DND-41 (cell line): ENCODE measurements at regions not wholly inside any gene's neighbourhood (a gene's known extent, or its start where the extent isn't known, plus 50 kb on each side); places are given as distances from the start of the nearest gene placed in this dataset.

Experiments
- ATAC-seq: fragments of 200-7000 bp; cut with Tn5 transposase; 3 replicates; pipeline ENCODE4 v1.9.1; 2021; ENCODE audit warnings: low read depth; ENCODE audit not compliant: insufficient read depth
- DNase-seq: peaks from one replicate; pipeline ENCODE4 v3.0.0-alpha.2; 2020
- H2AFZ ChIP-seq: 2 replicates; pipeline ENCODE4 v1.6.0; 2012; ENCODE audit warnings: low read depth, low read length
- H3K27ac ChIP-seq: 2 replicates; pipeline ENCODE4 v1.5.1; 2012; ENCODE audit warnings: low read length, inconsistent platforms
- H3K27me3 ChIP-seq: fragments of 200-600 bp; sonication (generic); 2 replicates; pipeline ENCODE4 v1.6.0; 2012; ENCODE audit warnings: low read length, mild to moderate bottlenecking, inconsistent platforms; ENCODE audit not compliant: insufficient read depth, poor library complexity
- H3K36me3 ChIP-seq: 2 replicates; pipeline ENCODE4 v1.5.1; 2012; ENCODE audit warnings: low read length, inconsistent platforms; ENCODE audit not compliant: insufficient read depth
- H3K4me1 ChIP-seq: 2 replicates; pipeline ENCODE4 v1.5.1; 2012; ENCODE audit warnings: mild to moderate bottlenecking, low read length; ENCODE audit not compliant: insufficient read depth
- H3K4me2 ChIP-seq: 2 replicates; pipeline ENCODE4 v1.6.0; 2012; ENCODE audit warnings: mild to moderate bottlenecking, moderate library complexity, low read length, inconsistent platforms; ENCODE audit not compliant: insufficient read depth
- H3K4me3 ChIP-seq, 2 experiments: fragments of 200-600 bp in 1 of 2; shearing (Covaris generic) in 1 of 2; 2 replicates each; pipeline ENCODE4 v1.5.1; 2012 to 2016; ENCODE audit warnings: inconsistent platforms in 2 of 2, low read length in 2 of 2, mild to moderate bottlenecking in 2 of 2, low read depth in 1 of 2, moderate library complexity in 1 of 2
- H3K79me2 ChIP-seq: 2 replicates; pipeline ENCODE4 v1.6.0; 2012; ENCODE audit warnings: low read length, inconsistent platforms; ENCODE audit not compliant: insufficient read depth
- H3K9ac ChIP-seq: 2 replicates; pipeline ENCODE4 v1.6.0; 2012; ENCODE audit warnings: low read depth, mild to moderate bottlenecking, inconsistent platforms, low read length, moderate library complexity
- H3K9me3 ChIP-seq: 2 replicates; pipeline ENCODE4 v1.5.1; 2012; ENCODE audit warnings: low read length, moderate library complexity, mild to moderate bottlenecking, inconsistent platforms; ENCODE audit not compliant: insufficient read depth, severe bottlenecking
- H4K20me1 ChIP-seq: 2 replicates; pipeline ENCODE4 v1.6.0; 2012; ENCODE audit warnings: low read length; ENCODE audit not compliant: insufficient read depth
- EZH2 ChIP-seq: IDR thresholded peaks from 3 replicates; pipeline ENCODE4 v1.6.1; 2012; ENCODE audit warnings: borderline replicate concordance, low read depth, mild to moderate bottlenecking, moderate library complexity, low read length, inconsistent platforms; ENCODE audit not compliant: severe bottlenecking
- TF ChIP-seq, protein P1 (sequence below): IDR thresholded peaks from 2 replicates; pipeline ENCODE4 v1.5.1; 2012; ENCODE audit warnings: borderline replicate concordance, low read length, moderate library complexity, mild to moderate bottlenecking; ENCODE audit not compliant: poor library complexity, severe bottlenecking; ENCODE audit errors: extremely low read depth

DNA sequence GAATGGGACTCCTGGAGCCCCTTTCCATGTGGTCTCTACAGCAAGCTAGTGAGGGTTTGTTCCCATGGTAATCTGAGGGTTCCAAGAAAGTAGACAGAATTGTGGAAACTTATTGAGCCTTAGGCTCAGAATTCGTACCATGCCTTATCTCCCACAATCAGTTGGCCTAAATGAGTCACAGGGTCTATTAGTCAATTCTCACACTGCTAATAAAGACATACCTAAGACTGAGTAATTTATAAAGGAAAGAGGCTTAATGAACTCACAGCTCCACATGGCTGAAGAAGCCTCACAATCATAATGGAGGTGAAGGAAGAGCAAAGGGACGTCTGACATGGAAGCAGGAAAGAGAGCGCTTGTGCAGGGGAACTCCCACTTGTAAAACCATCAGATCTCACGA is 106.6 kb upstream of the CXADR start:
- H3K4me3 ChIP-seq: no peak overlapping the region
- no peaks in the 10 kb centered on the region for H3K9me3 ChIP-seq
- no peaks in the 10 kb centered on the region for H3K79me2 ChIP-seq
- H3K9ac ChIP-seq: no peak overlapping the region
- ATAC-seq (no peak), DNase-seq (no peak)
- H3K27ac ChIP-seq: no peak overlapping the region
- H3K4me2 ChIP-seq: no peak overlapping the region
- H4K20me1 ChIP-seq: no peaks in the 10 kb centered on the region
- no peaks in the 10 kb centered on the region for H3K36me3 ChIP-seq
- no peaks in the 10 kb centered on the region for H3K4me1 ChIP-seq
- no peak overlapping the region for H2AFZ ChIP-seq
- H3K27me3 ChIP-seq: no peaks in the 10 kb centered on the region
- TF ChIP-seq, protein P1, sequence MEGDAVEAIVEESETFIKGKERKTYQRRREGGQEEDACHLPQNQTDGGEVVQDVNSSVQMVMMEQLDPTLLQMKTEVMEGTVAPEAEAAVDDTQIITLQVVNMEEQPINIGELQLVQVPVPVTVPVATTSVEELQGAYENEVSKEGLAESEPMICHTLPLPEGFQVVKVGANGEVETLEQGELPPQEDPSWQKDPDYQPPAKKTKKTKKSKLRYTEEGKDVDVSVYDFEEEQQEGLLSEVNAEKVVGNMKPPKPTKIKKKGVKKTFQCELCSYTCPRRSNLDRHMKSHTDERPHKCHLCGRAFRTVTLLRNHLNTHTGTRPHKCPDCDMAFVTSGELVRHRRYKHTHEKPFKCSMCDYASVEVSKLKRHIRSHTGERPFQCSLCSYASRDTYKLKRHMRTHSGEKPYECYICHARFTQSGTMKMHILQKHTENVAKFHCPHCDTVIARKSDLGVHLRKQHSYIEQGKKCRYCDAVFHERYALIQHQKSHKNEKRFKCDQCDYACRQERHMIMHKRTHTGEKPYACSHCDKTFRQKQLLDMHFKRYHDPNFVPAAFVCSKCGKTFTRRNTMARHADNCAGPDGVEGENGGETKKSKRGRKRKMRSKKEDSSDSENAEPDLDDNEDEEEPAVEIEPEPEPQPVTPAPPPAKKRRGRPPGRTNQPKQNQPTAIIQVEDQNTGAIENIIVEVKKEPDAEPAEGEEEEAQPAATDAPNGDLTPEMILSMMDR: no peak
- no peak for TF ChIP-seq EZH2

DNA sequence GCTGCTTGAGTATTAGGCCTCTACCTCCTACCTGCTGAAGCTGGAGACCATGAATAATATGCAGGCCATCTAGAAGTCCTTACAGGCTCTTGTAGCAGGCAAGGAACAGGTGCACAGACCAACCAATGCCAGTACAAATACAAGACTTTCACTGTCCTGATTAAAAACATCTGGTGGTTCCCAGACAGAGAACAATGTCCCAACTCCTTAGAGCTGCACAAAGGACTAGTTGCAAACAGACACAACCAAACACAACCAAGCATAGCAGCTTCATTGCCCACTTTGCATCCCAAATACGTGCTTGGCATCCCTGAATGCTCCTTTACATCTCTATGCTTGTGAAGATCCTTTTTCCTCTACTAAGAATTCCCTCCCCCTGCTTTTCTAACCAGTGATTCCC is 98.1 kb upstream of the CXADR start:
- Histone ChIP-seq H3K4me3 (no peak overlapping the region), H3K27me3 (no peaks in the 10 kb centered on the region), H4K20me1 (no peaks in the 10 kb centered on the region), H3K4me1 (no peaks in the 10 kb centered on the region), H3K36me3 (no peaks in the 10 kb centered on the region), H3K79me2 (no peaks in the 10 kb centered on the region), H3K9ac (no peak overlapping the region), H3K9me3 (no peaks in the 10 kb centered on the region), H3K27ac (no peak overlapping the region), H2AFZ (no peak overlapping the region), H3K4me2 (no peak overlapping the region)
- ATAC-seq (no peak), DNase-seq (no peak)
- TF ChIP-seq, protein P1: no peak
- TF ChIP-seq EZH2: no peak

DNA sequence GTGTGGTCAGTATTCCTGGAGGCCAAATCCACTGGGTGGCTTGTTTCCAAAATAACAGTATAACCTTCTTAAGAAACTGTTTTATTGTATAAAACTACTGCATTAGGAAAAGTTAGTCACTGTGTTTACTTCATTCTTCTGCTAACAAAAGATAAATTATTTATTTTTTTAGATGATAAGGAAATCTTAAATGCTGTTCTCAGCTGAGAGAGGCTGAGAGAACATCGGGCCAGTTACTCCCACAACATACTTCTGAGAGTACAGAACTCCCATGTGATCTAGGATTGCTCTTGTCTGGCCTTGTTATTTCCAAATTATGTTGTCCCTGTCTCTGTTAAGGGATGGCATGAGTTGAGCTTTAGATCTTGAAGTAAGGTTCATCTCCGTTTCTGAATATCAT is 96.7 kb upstream of the CXADR start:
- TF ChIP-seq, protein P1: no peak
- no peak overlapping the region for H3K4me3 ChIP-seq
- H3K4me1 ChIP-seq: no peaks in the 10 kb centered on the region
- H3K4me2 ChIP-seq: no peak overlapping the region
- ATAC-seq (no peak), DNase-seq (no peak)
- no peaks in the 10 kb centered on the region for H3K9me3 ChIP-seq
- H4K20me1 ChIP-seq: no peaks in the 10 kb centered on the region
- H3K27me3 ChIP-seq: no peaks in the 10 kb centered on the region
- no peak overlapping the region for H2AFZ ChIP-seq
- no peak overlapping the region for H3K27ac ChIP-seq
- H3K79me2 ChIP-seq: no peaks in the 10 kb centered on the region
- no peaks in the 10 kb centered on the region for H3K36me3 ChIP-seq
- no peak overlapping the region for H3K9ac ChIP-seq

DNA sequence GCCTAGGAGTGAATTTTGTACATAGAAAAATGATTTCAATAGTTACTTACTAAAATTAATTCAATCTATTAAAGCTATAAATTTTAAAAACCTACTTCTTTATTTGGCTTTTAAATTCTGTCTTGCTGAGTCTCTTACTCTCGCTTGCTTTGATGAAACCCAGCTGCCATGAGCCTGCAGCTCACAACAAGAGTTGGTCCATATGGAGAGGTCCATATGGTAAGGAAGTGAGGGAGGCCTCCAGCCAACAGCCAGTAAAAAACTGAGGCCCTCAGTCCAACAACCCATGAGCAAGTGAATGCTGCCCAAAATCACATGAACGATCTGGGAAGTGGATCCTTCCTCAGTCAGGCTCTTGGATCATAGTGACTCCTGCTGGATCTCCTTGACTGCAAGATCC is 89.9 kb upstream of the CXADR start:
- H4K20me1 ChIP-seq: no peaks in the 10 kb centered on the region
- no peak overlapping the region for H3K9ac ChIP-seq
- H3K4me1 ChIP-seq: no peaks in the 10 kb centered on the region
- TF ChIP-seq, protein P1: no peak
- no peak for TF ChIP-seq EZH2
- H3K9me3 ChIP-seq: no peaks in the 10 kb centered on the region
- H3K27me3 ChIP-seq: no peaks in the 10 kb centered on the region
- no peaks in the 10 kb centered on the region for H3K79me2 ChIP-seq
- no peak overlapping the region for H2AFZ ChIP-seq
- no peaks in the 10 kb centered on the region for H3K36me3 ChIP-seq
- ATAC-seq (no peak), DNase-seq (no peak)
- no peak overlapping the region for H3K4me3 ChIP-seq
- H3K27ac ChIP-seq: no peak overlapping the region
- no peak overlapping the region for H3K4me2 ChIP-seq
